HS-5 (cell line): ENCODE measurements at regions not wholly inside any gene's neighbourhood (a gene's known extent, or its start where the extent isn't known, plus 50 kb on each side); places are given as distances from the start of the nearest gene placed in this dataset.

Experiments
- DNase-seq: peaks from one replicate; pipeline ENCODE4 v3.0.0-alpha.2; 2012; ENCODE audit warnings: low read depth

- DNase-seq = peak; percentile 42
Observed at GRCh38 chr14:54209511-54210250, 187.1 kb upstream of the CDKN3 start.

GRCh38 chr14:54211551-54212308, 185.1 kb upstream of the CDKN3 start:
- peak; percentile 69 for DNase-seq

GRCh38 chr14:54213536-54213935, 183.3 kb upstream of the CDKN3 start:
- no peak for DNase-seq

- DNase-seq = no peak
Observed at GRCh38 chr14:54216827-54217226, 180.0 kb upstream of the CDKN3 start.

- DNase-seq = no peak
Observed at GRCh38 chr14:54219261-54220070, 177.3 kb upstream of the CDKN3 start.

- DNase-seq = no peak
Observed at GRCh38 chr14:54220071-54220703, 176.6 kb upstream of the CDKN3 start.

GRCh38 chr14:54220704-54221431, 175.9 kb upstream of the CDKN3 start:
- no peak for DNase-seq

GRCh38 chr14:54221432-54221803, 175.4 kb upstream of the CDKN3 start:
- no peak for DNase-seq

GRCh38 chr14:54221971-54222370, 174.8 kb upstream of the CDKN3 start:
- DNase-seq = no peak

GRCh38 chr14:54223831-54224402, 172.9 kb upstream of the CDKN3 start:
- DNase-seq = no peak

- DNase-seq = no peak
Observed at GRCh38 chr14:54225457-54226060, 171.2 kb upstream of the CDKN3 start.

GRCh38 chr14:54226103-54226502, 170.7 kb upstream of the CDKN3 start:
- peak; percentile 50 for DNase-seq

GRCh38 chr14:54226558-54226957, 170.2 kb upstream of the CDKN3 start:
- DNase-seq = no peak

- no peak for DNase-seq
Observed at GRCh38 chr14:54229136-54229535, 167.7 kb upstream of the CDKN3 start.

GRCh38 chr14:54230645-54231044, 166.2 kb upstream of the CDKN3 start:
- no peak for DNase-seq

- DNase-seq = no peak
Observed at GRCh38 chr14:54232735-54233134, 164.1 kb upstream of the CDKN3 start.

- no peak for DNase-seq
Observed at GRCh38 chr14:54241517-54241916, 155.3 kb upstream of the CDKN3 start.

- no peak for DNase-seq
Observed at GRCh38 chr14:54251356-54251755, 145.5 kb upstream of the CDKN3 start.

GRCh38 chr14:54252072-54252730, 144.6 kb upstream of the CDKN3 start:
- peak; percentile 78 for DNase-seq
